ENCODE measurements at regions not wholly inside any gene's neighbourhood (a gene's known extent, or its start where the extent isn't known, plus 50 kb on each side); places are given as distances from the start of the nearest gene placed in this dataset.

- DNase-seq, result no peak
Measured at GRCh38 chr18:4847056-4847455, 350.0 kb downstream of the AKAIN1 start.

DNA sequence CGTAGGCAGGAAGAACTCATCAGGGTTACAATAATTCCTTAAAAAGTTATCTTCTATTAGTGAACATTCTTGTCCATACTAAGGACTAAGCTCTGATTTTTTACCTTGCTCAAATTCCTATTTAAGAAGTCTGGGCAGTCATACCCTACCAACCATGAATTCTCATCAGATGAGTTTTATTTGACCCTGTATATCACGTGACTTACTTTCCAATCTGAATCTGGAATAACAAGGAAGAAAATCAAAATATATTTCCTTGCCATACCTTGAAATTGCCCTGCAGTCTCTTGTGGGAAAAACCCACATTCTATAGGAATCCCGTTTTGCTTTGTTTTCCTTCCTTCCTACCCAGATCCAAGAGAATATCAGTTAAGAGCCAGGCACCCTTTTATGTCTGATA lies 352.7 kb downstream of the AKAIN1 start:
- no peak for DNase-seq

DNA sequence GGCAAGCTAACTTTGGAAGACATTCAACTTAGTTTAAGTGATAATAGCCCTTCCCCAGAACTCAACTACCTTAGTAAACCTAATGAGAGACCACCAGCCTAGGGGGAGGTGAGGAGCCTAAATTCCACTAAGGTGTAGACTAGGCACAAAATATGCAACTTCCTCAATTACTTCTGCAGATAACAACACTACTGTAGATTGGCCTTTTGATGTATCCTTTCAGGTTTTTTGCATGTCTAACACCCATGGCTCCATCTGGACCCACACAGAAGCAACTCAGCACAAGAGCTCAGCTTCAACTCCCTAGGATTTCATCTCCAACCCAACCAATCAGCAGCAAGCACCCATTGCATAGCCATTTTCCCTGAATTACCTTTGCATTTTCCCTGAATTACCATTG lies 353.3 kb downstream of the AKAIN1 start:
- DNase-seq, result no peak

DNA sequence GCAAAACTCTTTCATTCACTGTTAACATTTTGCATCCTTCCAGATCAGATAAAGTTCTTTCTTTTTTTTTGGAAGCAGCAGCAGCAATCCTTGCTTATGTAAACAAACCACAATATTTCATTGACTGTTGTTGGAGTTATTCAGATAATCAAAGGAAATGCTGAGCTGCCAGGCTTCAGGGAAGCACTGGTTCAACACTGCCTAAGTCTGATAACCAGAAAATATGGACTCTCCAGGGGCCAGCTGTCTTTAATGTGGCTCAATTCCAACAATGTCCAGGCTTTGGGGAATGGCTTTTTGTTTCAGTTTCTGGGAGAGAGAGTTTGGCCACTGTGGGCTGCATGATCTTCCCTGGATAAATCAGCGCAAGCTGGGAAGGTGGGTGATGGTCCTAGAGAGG lies 354.3 kb downstream of the AKAIN1 start:
- DNase-seq, result no peak

DNA sequence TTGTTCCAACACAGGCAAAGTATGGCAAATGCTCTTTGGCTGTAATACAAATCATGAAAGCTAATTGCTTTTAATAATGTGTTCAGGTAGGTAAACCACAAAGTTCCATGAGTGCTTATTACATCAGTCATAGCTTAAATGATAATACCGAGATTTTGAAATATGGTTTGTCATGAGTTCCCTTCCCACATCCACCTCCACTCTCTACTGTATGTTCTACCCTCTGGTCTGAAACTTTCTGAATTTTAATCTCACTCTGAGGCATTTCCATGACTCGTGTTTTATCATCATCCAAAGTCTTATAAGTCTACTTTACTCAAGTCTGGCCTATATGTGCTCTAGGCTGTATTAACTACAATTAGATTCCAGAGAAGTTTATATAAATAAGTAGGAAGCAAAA lies 354.8 kb downstream of the AKAIN1 start:
- no peak for DNase-seq

GRCh38 chr18:4839639-4840038 lies 357.4 kb downstream of the AKAIN1 start:
- DNase-seq, result no peak

GRCh38 chr18:4836141-4836540 lies 360.9 kb downstream of the AKAIN1 start:
- DNase-seq, result no peak

- DNase-seq, result no peak
Measured at GRCh38 chr18:4831791-4832375, 365.2 kb downstream of the AKAIN1 start.

- no peak for DNase-seq
Measured at GRCh38 chr18:4831127-4831526, 365.9 kb downstream of the AKAIN1 start.

DNA sequence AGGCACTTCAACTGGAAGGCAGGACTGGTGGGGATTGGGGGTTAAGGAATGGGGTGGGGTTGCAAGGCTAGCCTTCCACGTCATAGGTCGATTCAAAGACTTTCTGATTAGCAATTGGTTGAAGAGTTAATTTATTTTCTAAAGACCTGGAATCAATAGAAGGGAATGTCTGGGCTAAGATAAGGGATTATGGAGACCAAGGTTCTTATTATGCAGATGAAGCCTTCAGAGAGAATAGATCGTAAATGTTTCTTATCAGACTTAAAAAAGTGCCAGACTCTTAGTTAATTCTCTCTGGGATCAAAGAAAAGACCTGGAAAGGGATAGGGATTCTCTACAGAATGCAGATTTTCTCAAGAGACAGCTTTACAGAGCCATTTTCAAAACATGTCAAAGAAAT lies 368.0 kb upstream of the DLGAP1 start:
- DNase-seq, result no peak

GRCh38 chr18:4821801-4822200 lies 366.7 kb upstream of the DLGAP1 start:
- no peak for DNase-seq

- DNase-seq, result no peak
Measured at GRCh38 chr18:4817665-4818064, 362.6 kb upstream of the DLGAP1 start.

- no peak for DNase-seq
Measured at GRCh38 chr18:4813708-4814107, 358.6 kb upstream of the DLGAP1 start.

DNA sequence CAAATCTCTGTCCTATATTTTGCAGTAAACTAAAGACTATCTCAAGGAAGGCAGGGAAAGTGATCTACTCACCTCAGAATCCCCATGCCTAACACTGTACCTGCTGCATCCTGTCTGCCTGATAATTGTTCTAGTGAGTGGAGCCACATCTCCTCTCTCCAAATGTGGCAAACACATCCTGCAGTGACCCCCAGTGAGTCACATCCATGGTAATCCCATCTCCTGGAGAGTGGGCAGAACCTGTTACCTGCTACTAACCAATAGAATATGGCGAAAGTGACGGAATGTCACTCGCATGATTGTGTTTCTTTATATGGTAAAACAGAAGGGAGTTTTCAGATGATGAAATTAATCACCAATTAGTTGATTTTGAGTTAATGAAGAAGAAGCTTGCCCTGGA lies 353.8 kb upstream of the DLGAP1 start:
- DNase-seq, result no peak

- DNase-seq, result no peak
Measured at GRCh38 chr18:4807604-4808293, 352.6 kb upstream of the DLGAP1 start.

- DNase-seq, result no peak
Measured at GRCh38 chr18:4806331-4806730, 351.2 kb upstream of the DLGAP1 start.

- DNase-seq, result no peak
Measured at GRCh38 chr18:4802296-4802695, 347.2 kb upstream of the DLGAP1 start.

- no peak for DNase-seq
Measured at GRCh38 chr18:4801151-4801550, 346.0 kb upstream of the DLGAP1 start.

DNA sequence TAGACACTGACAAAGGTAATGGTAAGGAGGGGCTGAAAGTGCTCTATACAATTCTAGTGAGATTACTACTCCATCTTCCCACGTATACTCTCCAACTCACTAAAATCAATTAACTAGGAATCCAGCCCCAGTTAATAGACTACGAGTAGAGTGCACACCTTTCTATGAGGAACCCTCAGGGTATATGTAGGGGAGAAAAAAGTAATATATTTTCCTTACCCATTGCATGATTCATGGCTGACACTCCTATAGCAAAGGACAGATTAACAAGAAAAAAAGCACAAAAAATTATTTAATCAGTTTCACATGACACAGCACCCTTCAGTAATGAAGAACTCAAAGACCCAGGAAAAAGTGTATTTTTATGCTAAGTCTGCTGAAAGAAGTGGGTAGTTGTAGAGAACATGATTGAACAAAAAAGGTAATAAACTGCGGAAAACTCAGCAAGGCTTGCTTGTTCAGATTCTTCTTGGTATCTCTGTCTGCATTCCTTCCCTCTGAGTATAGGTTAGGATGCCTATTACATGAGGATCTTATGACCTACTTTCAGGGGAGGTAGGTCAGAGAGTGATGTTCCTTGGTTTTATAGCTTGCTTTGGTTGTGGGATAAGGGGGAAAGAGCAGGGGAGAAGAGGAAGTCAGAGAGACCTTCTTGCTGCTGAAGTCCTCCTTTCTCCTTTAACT lies 342.0 kb upstream of the DLGAP1 start:
- DNase-seq, result no peak

DNA sequence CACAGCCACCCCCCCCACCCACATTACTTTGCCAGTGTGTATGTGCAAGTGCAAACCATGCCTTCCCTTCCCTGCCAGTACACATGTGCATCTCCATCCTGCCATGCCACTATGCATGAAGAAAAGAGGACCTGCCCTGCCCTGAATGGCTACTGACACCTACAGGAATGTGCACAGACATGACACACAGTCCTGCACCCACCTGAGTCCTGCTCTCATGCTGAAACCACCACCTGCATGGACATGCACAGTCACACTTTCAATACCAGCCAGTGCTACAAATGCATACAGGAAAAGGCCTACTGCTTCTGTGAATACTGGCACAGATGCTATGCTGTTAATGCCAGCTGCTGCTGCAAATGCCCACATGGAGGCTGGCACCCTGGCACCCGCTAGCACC lies 334.4 kb upstream of the DLGAP1 start:
- no peak for DNase-seq

GRCh38 chr18:4781873-4782272 lies 326.8 kb upstream of the DLGAP1 start:
- no peak for DNase-seq

DNA sequence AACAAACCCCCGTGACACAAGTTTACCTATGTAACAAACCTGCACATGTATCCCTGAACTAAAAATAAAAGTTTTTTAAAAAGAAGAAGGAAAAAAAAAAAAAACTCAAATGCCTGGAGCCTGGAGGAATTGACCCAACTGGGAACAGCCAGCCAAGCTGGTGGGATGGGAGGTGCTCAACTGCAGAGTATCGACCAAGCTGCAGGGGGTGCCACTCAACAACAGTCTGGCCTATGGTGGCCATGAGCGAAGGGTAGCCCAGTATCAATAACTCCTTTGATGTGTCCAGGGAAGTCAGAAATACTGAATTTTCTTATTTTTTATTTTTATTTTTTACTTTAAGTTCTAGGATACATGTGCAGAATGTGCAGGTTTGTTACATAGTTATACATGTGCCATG lies 310.3 kb upstream of the DLGAP1 start:
- DNase-seq, result no peak

DNA sequence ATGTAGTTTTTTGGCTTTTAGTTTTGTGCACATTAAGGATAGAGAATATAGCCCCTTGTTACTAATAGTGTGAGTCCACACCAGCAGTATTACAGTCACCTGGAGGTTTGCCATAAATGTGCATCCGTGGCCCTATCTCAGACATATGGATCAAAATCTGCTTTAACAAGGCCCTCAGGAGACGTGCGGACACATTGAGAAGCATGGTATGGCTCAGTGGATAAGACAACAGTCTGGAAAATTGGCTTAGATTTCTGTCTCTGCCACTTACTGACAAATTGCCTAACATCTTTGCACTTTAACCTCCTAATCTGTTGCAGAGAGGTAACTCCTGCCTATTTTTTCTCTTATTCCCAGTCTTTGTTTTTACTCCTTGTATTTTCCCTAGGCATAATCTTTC lies 307.2 kb upstream of the DLGAP1 start:
- DNase-seq, result no peak

- DNase-seq, result no peak
Measured at GRCh38 chr18:4758980-4759379, 303.9 kb upstream of the DLGAP1 start.

- DNase-seq, result no peak
Measured at GRCh38 chr18:4755848-4756247, 300.7 kb upstream of the DLGAP1 start.
